B cell (primary cell): ENCODE measurements at regions not wholly inside any gene's neighbourhood (a gene's known extent, or its start where the extent isn't known, plus 50 kb on each side); places are given as distances from the start of the nearest gene placed in this dataset.

Experiments used
- CTCF ChIP-seq: fragments of 200-600 bp; IDR thresholded peaks from one replicate; pipeline ENCODE4 v1.8.0; 2022; ENCODE audit warnings: antibody characterized with exemption, mild to moderate bottlenecking
- EZH2 ChIP-seq: IDR thresholded peaks from 2 replicates; pipeline ENCODE4 v1.6.1; 2012; ENCODE audit warnings: borderline replicate concordance, low read depth, mild to moderate bottlenecking, moderate library complexity, low read length; ENCODE audit not compliant: insufficient read depth, poor library complexity, severe bottlenecking

- TF ChIP-seq CTCF, result no peak
- TF ChIP-seq EZH2, result no peak
Observed at GRCh38 chr2:175836361-175836760, 165.7 kb downstream of the LNPK start.
